Testis (tissue), 2 donors: ENCODE measurements at regions not wholly inside any gene's neighbourhood (a gene's known extent, or its start where the extent isn't known, plus 50 kb on each side); places are given as distances from the start of the nearest gene placed in this dataset.

Source experiments
- CTCF ChIP-seq, 3 experiments: fragments of 450-650 bp in 2 of 3; fragments of 200-600 bp in 1 of 3; sonication (generic) in 1 of 3; IDR thresholded peaks; one replicate each; pipeline ENCODE4 v1.5.1; 2016 to 2019; ENCODE audit warnings: antibody characterized with exemption in 3 of 3, mild to moderate bottlenecking in 2 of 3, moderate library complexity in 1 of 3
- POLR2A ChIP-seq: fragments of 450-650 bp; IDR thresholded peaks from one replicate; pipeline ENCODE4 v1.6.1; 2017; ENCODE audit warnings: antibody characterized with exemption, mild to moderate bottlenecking, moderate library complexity

DNA sequence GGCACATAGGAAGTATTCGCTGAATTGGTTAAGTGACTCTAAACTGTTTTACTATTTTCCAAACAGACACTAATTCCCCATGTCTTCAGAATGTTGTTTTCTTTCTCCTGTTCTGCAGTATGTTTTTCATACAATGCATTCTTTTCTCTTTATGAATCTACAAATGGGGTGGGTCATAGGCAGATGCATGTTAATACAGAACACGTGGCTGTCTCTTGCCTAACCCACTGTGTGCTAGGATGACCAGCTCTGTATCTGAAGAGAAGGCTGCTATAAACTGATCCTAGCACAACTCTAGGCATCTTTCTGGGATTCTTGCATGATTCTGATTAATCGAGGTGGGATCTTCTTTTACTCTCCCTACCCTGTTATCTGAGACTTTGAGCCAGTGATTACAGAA, 826.0 kb downstream of the PLCL1 start:
- no peak for TF ChIP-seq POLR2A
- no peak for TF ChIP-seq CTCF (IDR thresholded peaks at IDR 0.05)
